Nephron (organoid): ENCODE measurements at regions not wholly inside any gene's neighbourhood (a gene's known extent, or its start where the extent isn't known, plus 50 kb on each side); places are given as distances from the start of the nearest gene placed in this dataset.

Experiments
- H3K27ac Mint-ChIP-seq, 3 experiments: 2 replicates each; pipeline ENCODE4 v1.8.0; 2020; ENCODE audit warnings: mixed read lengths in 3 of 3, mild to moderate bottlenecking in 2 of 3, moderate library complexity in 1 of 3
- H3K27me3 Mint-ChIP-seq: 2 replicates; pipeline ENCODE4 v1.8.0; 2021; ENCODE audit warnings: low read depth, mild to moderate bottlenecking, moderate library complexity, mixed read lengths
- H3K36me3 Mint-ChIP-seq: 2 replicates; pipeline ENCODE4 v1.8.0; 2020; ENCODE audit warnings: low read depth, mixed read lengths
- H3K4me1 Mint-ChIP-seq: 2 replicates; pipeline ENCODE4 v1.8.0; 2020; ENCODE audit warnings: mixed read lengths
- H3K4me3 Mint-ChIP-seq, 3 experiments: 2 replicates each; pipeline ENCODE4 v1.8.0; 2020; ENCODE audit warnings: mild to moderate bottlenecking in 3 of 3, mixed read lengths in 3 of 3, moderate library complexity in 2 of 3
- H3K9me3 Mint-ChIP-seq: 2 replicates; pipeline ENCODE4 v1.8.0; 2020; ENCODE audit warnings: mixed read lengths
- CTCF ChIP-seq, 3 experiments: fragments of 200-600 bp; sonication (generic); IDR thresholded peaks; one replicate each; pipeline ENCODE4 v1.5.0; 2021; ENCODE audit warnings: antibody characterized with exemption in 3 of 3; ENCODE audit not compliant: unreplicated experiment in 3 of 3

GRCh38 chr2:118706371-118706770 is 141.1 kb downstream of the EN1 start:
- H3K27ac Mint-ChIP-seq, result no peak overlapping the region
- no peak for TF ChIP-seq CTCF (IDR thresholded peaks at IDR 0.05; ENCODE audit: unreplicated experiment in 3 of 3)
- H3K9me3 Mint-ChIP-seq, result peaks cover 4% of the 10 kb centered on the region
- H3K36me3 Mint-ChIP-seq, result no peaks in the 10 kb centered on the region
- no peaks in the 10 kb centered on the region for H3K4me1 Mint-ChIP-seq
- H3K27me3 Mint-ChIP-seq, result no peaks in the 10 kb centered on the region
- H3K4me3 Mint-ChIP-seq, result no peak overlapping the region

GRCh38 chr2:118705032-118705431 is 142.4 kb downstream of the EN1 start:
- H3K9me3 Mint-ChIP-seq, result peaks cover 4% of the 10 kb centered on the region
- H3K4me1 Mint-ChIP-seq, result no peaks in the 10 kb centered on the region
- no peak overlapping the region for H3K27ac Mint-ChIP-seq
- no peaks in the 10 kb centered on the region for H3K27me3 Mint-ChIP-seq
- no peak for TF ChIP-seq CTCF (IDR thresholded peaks at IDR 0.05; ENCODE audit: unreplicated experiment in 3 of 3)
- no peak overlapping the region for H3K4me3 Mint-ChIP-seq
- no peaks in the 10 kb centered on the region for H3K36me3 Mint-ChIP-seq

- Mint-ChIP-seq H3K27ac (no peak overlapping the region), H3K36me3 (no peaks in the 10 kb centered on the region), H3K27me3 (no peaks in the 10 kb centered on the region), H3K9me3 (no peaks in the 10 kb centered on the region), H3K4me1 (no peaks in the 10 kb centered on the region), H3K4me3 (no peak overlapping the region)
- no peak for TF ChIP-seq CTCF (IDR thresholded peaks at IDR 0.05; ENCODE audit: unreplicated experiment in 3 of 3)
Measured at GRCh38 chr2:118699447-118700175, 147.8 kb downstream of the EN1 start.

- TF ChIP-seq CTCF (IDR thresholded peaks at IDR 0.05; ENCODE audit: unreplicated experiment in 3 of 3), result no peak
- Mint-ChIP-seq H3K36me3 (no peaks in the 10 kb centered on the region), H3K4me1 (peaks cover 4% of the 10 kb centered on the region), H3K27ac (no peak overlapping the region), H3K27me3 (no peaks in the 10 kb centered on the region), H3K9me3 (no peaks in the 10 kb centered on the region), H3K4me3 (no peak overlapping the region)
Measured at GRCh38 chr2:118698564-118698963, 148.9 kb downstream of the EN1 start.

- Mint-ChIP-seq H3K27me3 (no peaks in the 10 kb centered on the region), H3K27ac (no peak overlapping the region), H3K9me3 (no peaks in the 10 kb centered on the region), H3K4me3 (no peak overlapping the region), H3K4me1 (peaks cover 6% of the 10 kb centered on the region), H3K36me3 (no peaks in the 10 kb centered on the region)
- no peak for TF ChIP-seq CTCF (IDR thresholded peaks at IDR 0.05; ENCODE audit: unreplicated experiment in 3 of 3)
Measured at GRCh38 chr2:118697781-118698180, 149.7 kb downstream of the EN1 start.

- Mint-ChIP-seq H3K9me3 (no peaks in the 10 kb centered on the region), H3K36me3 (no peaks in the 10 kb centered on the region), H3K27me3 (no peaks in the 10 kb centered on the region), H3K4me1 (peaks cover 6% of the 10 kb centered on the region), H3K27ac (no peak overlapping the region), H3K4me3 (no peak overlapping the region)
- no peak for TF ChIP-seq CTCF (IDR thresholded peaks at IDR 0.05; ENCODE audit: unreplicated experiment in 3 of 3)
Measured at GRCh38 chr2:118696786-118697465, 150.5 kb downstream of the EN1 start.
